Esophagus (tissue), 2 donors: ENCODE measurements at regions not wholly inside any gene's neighbourhood (a gene's known extent, or its start where the extent isn't known, plus 50 kb on each side); places are given as distances from the start of the nearest gene placed in this dataset.

ENCODE experiments used
- H3K27ac ChIP-seq, 2 donors: one replicate each; pipeline ENCODE4 v1.5.1; 2013; ENCODE audit warnings: low read depth in 2 of 2, mild to moderate bottlenecking in 2 of 2, inconsistent platforms in 1 of 2, low read length in 1 of 2, moderate library complexity in 1 of 2
- H3K27me3 ChIP-seq, 2 donors: one replicate each; pipeline ENCODE4 v1.6.1; 2013; ENCODE audit warnings: low read length in 2 of 2, control low read depth in 1 of 2, mild to moderate bottlenecking in 1 of 2; ENCODE audit not compliant: insufficient read depth in 2 of 2, control insufficient read depth in 1 of 2
- H3K36me3 ChIP-seq, 2 donors: one replicate each; pipeline ENCODE4 v1.6.1; 2013; ENCODE audit warnings: low read length in 1 of 2; ENCODE audit not compliant: control insufficient read depth in 2 of 2, insufficient read depth in 2 of 2
- H3K4me1 ChIP-seq, 2 donors: one replicate each; pipeline ENCODE4 v1.6.1; 2013; ENCODE audit warnings: low read length in 1 of 2; ENCODE audit not compliant: control insufficient read depth in 2 of 2, insufficient read depth in 2 of 2
- H3K4me3 ChIP-seq, 2 donors: one replicate each; pipeline ENCODE4 v1.5.1; 2013; ENCODE audit warnings: low read length in 2 of 2, mild to moderate bottlenecking in 2 of 2, low read depth in 1 of 2, moderate library complexity in 1 of 2
- H3K9me3 ChIP-seq, 2 donors: one replicate each; pipeline ENCODE4 v1.6.1; 2013; ENCODE audit warnings: mild to moderate bottlenecking in 2 of 2, low read depth in 1 of 2, low read length in 1 of 2, moderate library complexity in 1 of 2; ENCODE audit not compliant: control insufficient read depth in 2 of 2, insufficient read depth in 1 of 2
- WGBS, 2 donors: extraction: QIAGEN DNeasy Blood & Tissue Kit; methylation state at CpG; one replicate each; pipeline ENCODE4 v1.1.7; 2013; 5-methylcytosine and 5-hydroxymethylcytosine counted together
- donor health status: healthy with polysubstance abuse.
- donor health status: Bipolar disorder and iron deficiency.

GRCh38 chr16:86224126-86224525 lies 286.2 kb upstream of the FOXF1 start:
- no peaks in the 10 kb centered on the region for H3K27me3 ChIP-seq
- 79 to 89% methylated on average over 5 of the region's 5 CpGs for WGBS, 2 donors
- no peaks in the 10 kb centered on the region for H3K9me3 ChIP-seq
- peak overlapping the region in 1 of 2 donors; percentile 21 for H3K27ac ChIP-seq
- no peaks in the 10 kb centered on the region for H3K36me3 ChIP-seq
- H3K4me1 ChIP-seq, result no peaks in the 10 kb centered on the region
- H3K4me3 ChIP-seq, result no peak overlapping the region

- Histone ChIP-seq H3K27ac (no peak overlapping the region), H3K36me3 (no peaks in the 10 kb centered on the region), H3K27me3 (no peaks in the 10 kb centered on the region), H3K4me1 (no peaks in the 10 kb centered on the region), H3K9me3 (no peaks in the 10 kb centered on the region), H3K4me3 (no peak overlapping the region)
- 94 to 100% methylated on average over 1 of the region's 1 CpG for WGBS, 2 donors
These were observed 285.7 kb upstream of the FOXF1 start for GRCh38 chr16:86224629-86225028.

- Histone ChIP-seq H3K27ac (no peak overlapping the region), H3K36me3 (no peaks in the 10 kb centered on the region), H3K9me3 (no peaks in the 10 kb centered on the region), H3K4me3 (no peak overlapping the region), H3K4me1 (no peaks in the 10 kb centered on the region), H3K27me3 (no peaks in the 10 kb centered on the region)
- whole genome bisulfite sequencing, 2 donors, result 70 to 72% methylated on average over 2 of the region's 2 CpGs
These were observed 284.4 kb upstream of the FOXF1 start for GRCh38 chr16:86225905-86226371.

- no peaks in the 10 kb centered on the region for H3K36me3 ChIP-seq
- no peak overlapping the region for H3K4me3 ChIP-seq
- H3K27me3 ChIP-seq, result no peaks in the 10 kb centered on the region
- H3K27ac ChIP-seq, result no peak overlapping the region
- H3K9me3 ChIP-seq, result no peaks in the 10 kb centered on the region
- H3K4me1 ChIP-seq, result peaks cover 0 to 2% of the 10 kb centered on the region in 2 donors
- WGBS, 2 donors, result 82 to 87% methylated on average over 8 of the region's 8 CpGs
These were observed 283.3 kb upstream of the FOXF1 start for GRCh38 chr16:86227041-86227440.

GRCh38 chr16:86227801-86228200 lies 282.5 kb upstream of the FOXF1 start:
- H3K27me3 ChIP-seq, result no peaks in the 10 kb centered on the region
- no peaks in the 10 kb centered on the region for H3K36me3 ChIP-seq
- WGBS, 2 donors, result 55 to 58% methylated on average over 12 of the region's 12 CpGs
- no peak overlapping the region for H3K4me3 ChIP-seq
- no peaks in the 10 kb centered on the region for H3K9me3 ChIP-seq
- no peak overlapping the region for H3K27ac ChIP-seq
- peaks cover 0 to 2% of the 10 kb centered on the region in 2 donors for H3K4me1 ChIP-seq

- Histone ChIP-seq H3K4me3 (no peak overlapping the region), H3K27me3 (no peaks in the 10 kb centered on the region), H3K27ac (no peak overlapping the region), H3K9me3 (no peaks in the 10 kb centered on the region), H3K36me3 (no peaks in the 10 kb centered on the region), H3K4me1 (peaks cover 0 to 2% of the 10 kb centered on the region in 2 donors)
- 57 to 61% methylated on average over 4 of the region's 4 CpGs for WGBS, 2 donors
These were observed 281.6 kb upstream of the FOXF1 start for GRCh38 chr16:86228713-86229112.

- Histone ChIP-seq H3K36me3 (no peaks in the 10 kb centered on the region), H3K4me1 (peaks cover 0 to 2% of the 10 kb centered on the region in 2 donors), H3K4me3 (no peak overlapping the region), H3K27ac (no peak overlapping the region), H3K9me3 (no peaks in the 10 kb centered on the region), H3K27me3 (no peaks in the 10 kb centered on the region)
- 63 to 68% methylated on average over 2 of the region's 2 CpGs for WGBS, 2 donors
These were observed 281.0 kb upstream of the FOXF1 start for GRCh38 chr16:86229283-86229682.

- Histone ChIP-seq H3K27ac (no peak overlapping the region), H3K4me3 (no peak overlapping the region), H3K9me3 (no peaks in the 10 kb centered on the region), H3K36me3 (no peaks in the 10 kb centered on the region), H3K27me3 (no peaks in the 10 kb centered on the region), H3K4me1 (peaks cover 0 to 2% of the 10 kb centered on the region in 2 donors)
- WGBS, 2 donors, result 81 to 86% methylated on average over 22 of the region's 22 CpGs
These were observed 280.3 kb upstream of the FOXF1 start for GRCh38 chr16:86229866-86230656.

GRCh38 chr16:86231321-86231995 lies 278.9 kb upstream of the FOXF1 start:
- Histone ChIP-seq H3K4me1 (peaks cover 0 to 2% of the 10 kb centered on the region in 2 donors), H3K27ac (no peak overlapping the region), H3K9me3 (no peaks in the 10 kb centered on the region), H3K4me3 (no peak overlapping the region), H3K36me3 (no peaks in the 10 kb centered on the region), H3K27me3 (no peaks in the 10 kb centered on the region)
- WGBS, 2 donors, result 67 to 72% methylated on average over 11 of the region's 11 CpGs
